Calu3 (cell line): ENCODE measurements at regions not wholly inside any gene's neighbourhood (a gene's known extent, or its start where the extent isn't known, plus 50 kb on each side); places are given as distances from the start of the nearest gene placed in this dataset.

Experiments
- BruUV-seq: library from RNA; stranded (reverse); fragments of 400-500 nt; replicated peaks from 2 replicates; lab custom pipeline; 2021; lab: Mats Ljungman, UMichigan
- CTCF ChIA-PET: fragments of 300-600 bp; sonication (Branson Sonifier 250); formaldehyde crosslinking; loops from one replicate; lab custom pipeline; 2022; ENCODE audit warnings: antibody characterized with exemption; lab: Charles Lee
- DNase-seq: peaks from one replicate; pipeline ENCODE4 v3.0.0; 2022
- H3K27ac Mint-ChIP-seq: one replicate; pipeline ENCODE4 v1.8.0; 2022; ENCODE audit warnings: mixed read lengths; ENCODE audit not compliant: unreplicated experiment
- H3K27me3 Mint-ChIP-seq: one replicate; pipeline ENCODE4 v1.8.0; 2022; ENCODE audit warnings: mixed read lengths; ENCODE audit not compliant: unreplicated experiment
- H3K36me3 Mint-ChIP-seq: one replicate; pipeline ENCODE4 v1.8.0; 2022; ENCODE audit warnings: mild to moderate bottlenecking, moderate library complexity, mixed read lengths; ENCODE audit not compliant: insufficient read depth, unreplicated experiment
- H3K4me1 Mint-ChIP-seq: one replicate; pipeline ENCODE4 v1.8.0; 2022; ENCODE audit warnings: mild to moderate bottlenecking, low read depth, mixed read lengths; ENCODE audit not compliant: unreplicated experiment
- H3K4me3 Mint-ChIP-seq: one replicate; pipeline ENCODE4 v1.8.0; 2022; ENCODE audit warnings: mild to moderate bottlenecking, low read depth, moderate library complexity, mixed read lengths; ENCODE audit not compliant: unreplicated experiment
- H3K9me3 Mint-ChIP-seq: one replicate; pipeline ENCODE4 v1.8.0; 2022; ENCODE audit warnings: low read depth, mixed read lengths; ENCODE audit not compliant: unreplicated experiment
- intact Hi-C: fragments of 100-400 bp; cut with micrococcal nuclease; formaldehyde crosslinking; loops from one replicate; pipeline ENCODE4 v1.10.0; 2022; ENCODE audit not compliant: unreplicated experiment
- TF ChIP-seq, protein P1 (sequence below): fragments of 200-600 bp; IDR thresholded peaks from one replicate; pipeline ENCODE4 v1.8.0; 2022; ENCODE audit warnings: antibody characterized with exemption; ENCODE audit not compliant: unreplicated experiment

DNA sequence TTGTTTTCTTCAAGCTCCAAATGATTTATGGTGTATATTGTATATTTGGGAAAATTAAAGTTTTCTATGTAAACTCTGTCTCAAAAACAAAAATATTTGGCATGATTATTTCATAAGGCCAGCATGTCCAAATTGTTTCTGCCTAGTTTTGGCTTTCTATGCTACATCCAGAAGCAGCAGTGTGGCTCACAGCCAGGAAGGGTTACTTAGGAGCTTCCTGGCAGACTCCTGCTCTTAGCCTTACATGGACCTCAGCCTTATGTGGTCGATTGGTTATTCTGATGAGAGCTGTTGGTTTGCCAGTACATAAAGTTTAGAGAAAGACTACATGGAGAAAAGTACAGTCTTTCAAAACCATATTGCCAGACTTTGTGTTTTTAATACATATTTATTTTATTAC is 297.7 kb upstream of the FAT3 start:
- no TSS peak for BruUV-seq
- peaks cover 2% of the 10 kb centered on the region for H3K9me3 Mint-ChIP-seq
- intact Hi-C loops, result no loop called here
- TF ChIP-seq, protein P1, sequence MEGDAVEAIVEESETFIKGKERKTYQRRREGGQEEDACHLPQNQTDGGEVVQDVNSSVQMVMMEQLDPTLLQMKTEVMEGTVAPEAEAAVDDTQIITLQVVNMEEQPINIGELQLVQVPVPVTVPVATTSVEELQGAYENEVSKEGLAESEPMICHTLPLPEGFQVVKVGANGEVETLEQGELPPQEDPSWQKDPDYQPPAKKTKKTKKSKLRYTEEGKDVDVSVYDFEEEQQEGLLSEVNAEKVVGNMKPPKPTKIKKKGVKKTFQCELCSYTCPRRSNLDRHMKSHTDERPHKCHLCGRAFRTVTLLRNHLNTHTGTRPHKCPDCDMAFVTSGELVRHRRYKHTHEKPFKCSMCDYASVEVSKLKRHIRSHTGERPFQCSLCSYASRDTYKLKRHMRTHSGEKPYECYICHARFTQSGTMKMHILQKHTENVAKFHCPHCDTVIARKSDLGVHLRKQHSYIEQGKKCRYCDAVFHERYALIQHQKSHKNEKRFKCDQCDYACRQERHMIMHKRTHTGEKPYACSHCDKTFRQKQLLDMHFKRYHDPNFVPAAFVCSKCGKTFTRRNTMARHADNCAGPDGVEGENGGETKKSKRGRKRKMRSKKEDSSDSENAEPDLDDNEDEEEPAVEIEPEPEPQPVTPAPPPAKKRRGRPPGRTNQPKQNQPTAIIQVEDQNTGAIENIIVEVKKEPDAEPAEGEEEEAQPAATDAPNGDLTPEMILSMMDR, result no peak
- peaks cover 2% of the 10 kb centered on the region for H3K4me1 Mint-ChIP-seq
- no peak overlapping the region for H3K4me3 Mint-ChIP-seq
- CTCF ChIA-PET, result no interaction called here
- no peak overlapping the region for H3K27ac Mint-ChIP-seq
- no peaks in the 10 kb centered on the region for H3K27me3 Mint-ChIP-seq
- no peaks in the 10 kb centered on the region for H3K36me3 Mint-ChIP-seq
- DNase-seq, result no peak

DNA sequence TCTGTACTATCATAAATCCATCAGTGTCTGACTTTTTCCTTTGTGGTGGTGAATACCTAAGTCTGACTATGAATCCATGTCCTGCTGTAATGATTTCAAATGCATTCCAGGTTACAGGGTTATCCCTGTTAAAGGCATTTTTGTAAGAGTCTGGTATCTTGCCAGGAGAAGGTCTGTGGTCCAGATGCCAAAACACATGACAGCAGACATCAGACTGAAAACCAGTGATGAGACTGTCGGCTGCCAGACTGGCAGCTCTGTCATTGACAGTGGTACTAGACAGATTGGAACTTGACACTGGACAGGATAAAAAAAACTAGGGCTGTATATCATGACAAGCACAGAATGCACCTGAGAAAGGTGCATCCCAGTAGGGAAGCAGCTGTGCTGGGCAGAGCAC is 301.8 kb upstream of the FAT3 start:
- H3K27ac Mint-ChIP-seq, result no peak overlapping the region
- no peaks in the 10 kb centered on the region for H3K36me3 Mint-ChIP-seq
- intact Hi-C loops, result no loop called here
- CTCF ChIA-PET, result no interaction called here
- no peak overlapping the region for H3K4me3 Mint-ChIP-seq
- TF ChIP-seq, protein P1, result no peak
- DNase-seq, result no peak
- no peaks in the 10 kb centered on the region for H3K27me3 Mint-ChIP-seq
- peaks cover 2% of the 10 kb centered on the region for H3K9me3 Mint-ChIP-seq
- peaks cover 9% of the 10 kb centered on the region for H3K4me1 Mint-ChIP-seq
- BruUV-seq, result no TSS peak

- intact Hi-C loops, result no loop called here
- peak; percentile 38 for DNase-seq
- Mint-ChIP-seq H3K27ac (no peak overlapping the region), H3K27me3 (no peaks in the 10 kb centered on the region), H3K4me3 (no peak overlapping the region), H3K4me1 (peaks cover 9% of the 10 kb centered on the region), H3K9me3 (peaks cover 2% of the 10 kb centered on the region), H3K36me3 (no peaks in the 10 kb centered on the region)
- TF ChIP-seq, protein P1, result no peak
- CTCF ChIA-PET, result no interaction called here
- no TSS peak for BruUV-seq
Measured at GRCh38 chr11:91921974-91922373, 302.6 kb upstream of the FAT3 start.

DNA sequence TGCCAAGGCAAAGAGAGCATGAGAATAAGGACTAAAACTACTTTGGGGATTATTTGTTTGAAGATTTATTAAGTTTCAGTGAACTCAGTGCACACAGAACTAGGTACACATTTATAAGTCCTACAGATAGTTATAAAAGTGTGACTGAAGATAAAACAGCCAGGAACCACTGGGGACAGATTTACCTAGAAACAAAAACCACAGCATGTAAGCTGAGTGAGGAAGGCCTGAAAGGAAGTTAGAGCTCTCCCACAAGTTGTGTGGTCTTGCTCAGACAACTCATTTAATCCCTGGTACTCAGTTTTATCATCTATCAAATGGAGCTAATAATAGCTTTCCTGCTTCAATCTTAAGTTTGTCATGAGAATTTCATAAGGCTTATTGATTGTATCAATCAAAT is 311.2 kb upstream of the FAT3 start:
- TF ChIP-seq, protein P1, result no peak
- intact Hi-C loops, result no loop called here
- H3K27me3 Mint-ChIP-seq, result no peaks in the 10 kb centered on the region
- H3K4me3 Mint-ChIP-seq, result no peak overlapping the region
- no peaks in the 10 kb centered on the region for H3K36me3 Mint-ChIP-seq
- CTCF ChIA-PET, result no interaction called here
- no TSS peak for BruUV-seq
- no peaks in the 10 kb centered on the region for H3K4me1 Mint-ChIP-seq
- DNase-seq, result no peak
- no peaks in the 10 kb centered on the region for H3K9me3 Mint-ChIP-seq
- H3K27ac Mint-ChIP-seq, result no peak overlapping the region
